DND-41 (cell line): ENCODE measurements at regions not wholly inside any gene's neighbourhood (a gene's known extent, or its start where the extent isn't known, plus 50 kb on each side); places are given as distances from the start of the nearest gene placed in this dataset.

Experiments
- CTCF ChIP-seq: IDR thresholded peaks from 2 replicates; pipeline ENCODE4 v1.5.1; 2012; ENCODE audit warnings: borderline replicate concordance, low read length, moderate library complexity, mild to moderate bottlenecking; ENCODE audit not compliant: poor library complexity, severe bottlenecking; ENCODE audit errors: extremely low read depth
- EZH2 ChIP-seq: IDR thresholded peaks from 3 replicates; pipeline ENCODE4 v1.6.1; 2012; ENCODE audit warnings: borderline replicate concordance, low read depth, mild to moderate bottlenecking, moderate library complexity, low read length, inconsistent platforms; ENCODE audit not compliant: severe bottlenecking

DNA sequence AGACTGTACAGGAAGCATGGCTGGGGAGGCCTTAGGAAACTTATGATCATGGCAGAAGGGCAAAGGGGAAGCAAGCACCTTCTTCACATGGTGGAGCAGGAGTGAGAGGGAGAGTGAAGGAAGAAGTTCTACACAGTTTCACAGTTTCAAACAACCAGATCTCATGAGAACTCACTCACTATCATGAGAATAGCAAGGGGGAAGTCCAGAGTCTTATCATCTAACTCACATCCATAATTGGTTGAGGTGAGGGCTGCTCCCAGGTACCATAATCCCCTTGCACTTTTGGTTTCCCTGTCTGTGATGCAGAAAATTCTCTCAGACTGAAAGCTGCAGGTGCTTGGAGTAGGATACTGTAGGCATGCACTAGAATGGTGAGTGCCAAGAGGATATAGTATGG lies 233.8 kb upstream of the CPEB2 start:
- no peak for TF ChIP-seq CTCF
- TF ChIP-seq EZH2 = no peak
